Thoracic aorta (tissue), 2 donors: ENCODE measurements at regions not wholly inside any gene's neighbourhood (a gene's known extent, or its start where the extent isn't known, plus 50 kb on each side); places are given as distances from the start of the nearest gene placed in this dataset.

Experiments used
- ATAC-seq: fragments of 150-250 bp; one replicate; pipeline ENCODE4 v1.8.0; 2017; ENCODE audit warnings: low read depth; ENCODE audit not compliant: insufficient number of reproducible peaks, low FRiP score
- DNase-seq: peaks from one replicate; pipeline ENCODE4 v3.0.0-alpha.2; 2020; ENCODE audit warnings: low spot score
- H3K27ac ChIP-seq, 2 donors: fragments of 200-600 bp; sonication (generic); 1 replicate in 1 of 2; 2 replicates in 1 of 2; pipeline ENCODE4 v1.5.1; 2016; ENCODE audit warnings: mild to moderate bottlenecking in 2 of 2, moderate library complexity in 2 of 2
- H3K27me3 ChIP-seq: fragments of 200-600 bp; sonication (generic); replicated peaks from 2 replicates; pipeline ENCODE4 v1.6.0; 2016; ENCODE audit warnings: mild to moderate bottlenecking; ENCODE audit not compliant: insufficient read depth
- H3K36me3 ChIP-seq: fragments of 200-600 bp; sonication (generic); one replicate; pipeline ENCODE4 v1.5.1; 2016
- H3K4me1 ChIP-seq, 2 donors: fragments of 200-600 bp; sonication (generic); 1 replicate in 1 of 2; 2 replicates in 1 of 2; pipeline versions ENCODE4 v1.5.1 to v1.6.0; 2016; ENCODE audit warnings: low read depth in 2 of 2, mild to moderate bottlenecking in 1 of 2; ENCODE audit not compliant: control insufficient read depth in 1 of 2
- H3K4me3 ChIP-seq: fragments of 200-600 bp; sonication (generic); 2 replicates; pipeline ENCODE4 v1.5.1; 2016; ENCODE audit warnings: mild to moderate bottlenecking
- H3K9me3 ChIP-seq: fragments of 200-600 bp; sonication (generic); 2 replicates; pipeline ENCODE4 v1.5.1; 2016
- CTCF ChIP-seq: fragments of 200-600 bp; sonication (generic); IDR thresholded peaks from one replicate; pipeline ENCODE4 v1.5.1; 2019; ENCODE audit warnings: antibody characterized with exemption

- DNase-seq (no peak), ATAC-seq (no peak)
- no peaks in the 10 kb centered on the region for H3K27me3 ChIP-seq
- no peak overlapping the region for H3K27ac ChIP-seq
- H3K36me3 ChIP-seq, result no peaks in the 10 kb centered on the region
- no peaks in the 10 kb centered on the region for H3K4me1 ChIP-seq
- TF ChIP-seq CTCF, result no peak
- no peak overlapping the region for H3K4me3 ChIP-seq
- H3K9me3 ChIP-seq, result no peaks in the 10 kb centered on the region
Observed at GRCh38 chr13:28550091-28550490, 55.2 kb upstream of the FLT1 start.

- TF ChIP-seq CTCF, result no peak
- Histone ChIP-seq H3K4me3 (no peak overlapping the region), H3K27me3 (no peaks in the 10 kb centered on the region), H3K4me1 (no peaks in the 10 kb centered on the region), H3K36me3 (no peaks in the 10 kb centered on the region), H3K27ac (no peak overlapping the region), H3K9me3 (no peaks in the 10 kb centered on the region)
- DNase-seq (no peak), ATAC-seq (no peak)
Observed at GRCh38 chr13:28548872-28549271, 53.9 kb upstream of the FLT1 start.

GRCh38 chr13:28548468-28548867, 53.5 kb upstream of the FLT1 start:
- no peaks in the 10 kb centered on the region for H3K4me1 ChIP-seq
- no peak overlapping the region for H3K27ac ChIP-seq
- TF ChIP-seq CTCF, result no peak
- ATAC-seq (no peak), DNase-seq (no peak)
- no peaks in the 10 kb centered on the region for H3K27me3 ChIP-seq
- no peak overlapping the region for H3K4me3 ChIP-seq
- H3K9me3 ChIP-seq, result no peaks in the 10 kb centered on the region
- H3K36me3 ChIP-seq, result no peaks in the 10 kb centered on the region

- Histone ChIP-seq H3K36me3 (no peaks in the 10 kb centered on the region), H3K4me1 (no peaks in the 10 kb centered on the region), H3K4me3 (no peak overlapping the region), H3K9me3 (no peaks in the 10 kb centered on the region), H3K27ac (no peak overlapping the region), H3K27me3 (no peaks in the 10 kb centered on the region)
- ATAC-seq, result no peak
- DNase-seq, result no peak
- no peak for TF ChIP-seq CTCF
Observed at GRCh38 chr13:28545583-28546333, 50.8 kb upstream of the FLT1 start.
